Ishikawa (cell line): ENCODE measurements at regions not wholly inside any gene's neighbourhood (a gene's known extent, or its start where the extent isn't known, plus 50 kb on each side); places are given as distances from the start of the nearest gene placed in this dataset.

Experiments
- CEBPB ChIP-seq: IDR thresholded peaks from 2 replicates; pipeline ENCODE4 v1.6.1; 2012
- EP300 ChIP-seq: IDR thresholded peaks from 2 replicates; pipeline ENCODE4 v1.6.1; 2012; ENCODE audit warnings: borderline replicate concordance

DNA sequence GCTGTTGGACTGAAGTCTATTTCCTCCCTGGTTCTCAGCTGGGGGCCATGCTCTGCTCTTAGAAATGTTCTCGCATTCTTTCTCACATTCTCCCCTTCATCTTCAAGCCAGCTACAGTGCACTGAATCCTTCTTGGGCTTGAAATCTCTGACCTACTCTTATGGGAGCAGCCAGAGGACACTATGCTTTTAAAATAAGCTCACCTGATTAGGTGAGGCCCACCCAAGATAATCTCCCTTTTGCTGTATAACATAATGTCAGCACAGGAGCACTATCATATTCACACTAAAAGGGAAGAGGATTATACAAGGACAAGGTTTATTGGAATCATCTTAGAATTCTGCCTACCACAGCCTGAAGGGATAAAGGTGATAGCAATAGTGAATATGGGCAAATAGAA lies 146.3 kb downstream of the ZNF674 start:
- TF ChIP-seq EP300 (no peak), CEBPB (no peak)
